ENCODE measurements at regions not wholly inside any gene's neighbourhood (a gene's known extent, or its start where the extent isn't known, plus 50 kb on each side); places are given as distances from the start of the nearest gene placed in this dataset.

DNA sequence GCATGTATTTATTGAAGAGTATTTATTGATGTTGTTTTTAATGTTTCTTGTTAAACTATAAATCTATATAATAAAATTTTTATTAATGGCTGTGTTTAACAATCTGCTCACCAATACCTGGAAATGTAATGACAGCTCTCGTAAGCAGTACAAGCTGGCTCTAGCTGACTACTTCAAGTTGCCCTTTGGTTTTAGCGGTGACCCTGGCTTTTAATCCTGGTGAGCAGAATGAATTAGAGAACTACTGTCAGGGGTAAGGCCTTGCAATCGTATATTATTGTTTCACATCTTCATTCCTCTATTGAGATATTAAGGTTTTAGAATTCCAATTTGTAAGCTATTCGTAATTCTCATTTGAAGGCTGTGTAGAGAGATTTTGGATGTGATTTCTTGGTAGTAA is 372.2 kb downstream of the METTL15 start:
- Histone ChIP-seq H3K9me3 (no peaks in the 10 kb centered on the region), H3K4me3 (ENCODE audit: low read depth, low read length) (no peak overlapping the region), H3K27me3 (no peaks in the 10 kb centered on the region), H3K36me3 (no peaks in the 10 kb centered on the region), H3K4me1 (no peaks in the 10 kb centered on the region)
- TF ChIP-seq, protein P1, sequence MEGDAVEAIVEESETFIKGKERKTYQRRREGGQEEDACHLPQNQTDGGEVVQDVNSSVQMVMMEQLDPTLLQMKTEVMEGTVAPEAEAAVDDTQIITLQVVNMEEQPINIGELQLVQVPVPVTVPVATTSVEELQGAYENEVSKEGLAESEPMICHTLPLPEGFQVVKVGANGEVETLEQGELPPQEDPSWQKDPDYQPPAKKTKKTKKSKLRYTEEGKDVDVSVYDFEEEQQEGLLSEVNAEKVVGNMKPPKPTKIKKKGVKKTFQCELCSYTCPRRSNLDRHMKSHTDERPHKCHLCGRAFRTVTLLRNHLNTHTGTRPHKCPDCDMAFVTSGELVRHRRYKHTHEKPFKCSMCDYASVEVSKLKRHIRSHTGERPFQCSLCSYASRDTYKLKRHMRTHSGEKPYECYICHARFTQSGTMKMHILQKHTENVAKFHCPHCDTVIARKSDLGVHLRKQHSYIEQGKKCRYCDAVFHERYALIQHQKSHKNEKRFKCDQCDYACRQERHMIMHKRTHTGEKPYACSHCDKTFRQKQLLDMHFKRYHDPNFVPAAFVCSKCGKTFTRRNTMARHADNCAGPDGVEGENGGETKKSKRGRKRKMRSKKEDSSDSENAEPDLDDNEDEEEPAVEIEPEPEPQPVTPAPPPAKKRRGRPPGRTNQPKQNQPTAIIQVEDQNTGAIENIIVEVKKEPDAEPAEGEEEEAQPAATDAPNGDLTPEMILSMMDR (IDR thresholded peaks at IDR 0.05; ENCODE audit: low read depth, low read length), result no peak
- DNase-seq, result no peak

DNA sequence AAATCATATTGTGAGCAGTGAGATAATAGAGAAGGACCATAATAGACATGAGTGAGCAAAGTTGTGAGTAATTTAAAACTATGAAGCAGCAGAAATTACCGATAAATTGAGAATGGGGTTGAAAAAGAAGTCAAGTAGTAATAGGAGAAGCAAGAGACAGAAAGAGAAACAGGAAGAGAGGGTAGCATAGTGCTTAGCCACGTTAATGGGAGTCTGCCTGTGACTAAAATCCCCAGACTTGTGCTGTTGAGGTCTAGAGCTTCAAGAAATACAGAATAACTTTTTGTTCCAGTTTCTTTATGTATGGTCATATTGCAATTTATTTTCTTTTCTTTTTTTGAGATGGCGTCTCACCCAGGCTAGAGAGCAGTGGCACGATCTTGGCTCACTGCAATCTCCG is 368.7 kb downstream of the METTL15 start:
- Histone ChIP-seq H3K9me3 (no peaks in the 10 kb centered on the region), H3K4me1 (no peaks in the 10 kb centered on the region), H3K36me3 (no peaks in the 10 kb centered on the region), H3K27me3 (no peaks in the 10 kb centered on the region), H3K4me3 (ENCODE audit: low read depth, low read length) (no peak overlapping the region)
- no peak for DNase-seq
- TF ChIP-seq, protein P1 (IDR thresholded peaks at IDR 0.05; ENCODE audit: low read depth, low read length), result no peak

DNA sequence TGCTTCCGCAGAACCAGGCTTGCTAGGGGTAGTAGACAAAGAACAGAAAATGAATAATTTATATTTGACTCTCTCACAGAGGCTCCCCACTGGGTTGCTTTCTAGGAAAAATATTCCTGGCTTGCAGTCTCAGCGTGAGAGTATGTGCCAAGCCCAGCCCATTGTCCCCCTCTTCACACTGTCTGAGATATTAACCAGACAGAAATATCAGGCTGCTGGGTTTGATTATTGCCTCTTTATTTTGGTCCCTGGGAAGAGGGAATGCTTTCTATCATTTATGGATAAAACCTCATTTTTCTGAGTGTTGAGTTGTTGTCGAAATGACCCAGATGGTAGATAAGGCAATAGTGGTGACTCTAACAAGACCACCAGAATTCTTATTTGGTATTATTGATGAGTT is 367.9 kb downstream of the METTL15 start:
- no peak for DNase-seq
- H3K4me3 ChIP-seq (ENCODE audit: low read depth, low read length), result no peak overlapping the region
- H3K36me3 ChIP-seq, result no peaks in the 10 kb centered on the region
- H3K27me3 ChIP-seq, result no peaks in the 10 kb centered on the region
- H3K9me3 ChIP-seq, result no peaks in the 10 kb centered on the region
- H3K4me1 ChIP-seq, result no peaks in the 10 kb centered on the region
- TF ChIP-seq, protein P1 (IDR thresholded peaks at IDR 0.05; ENCODE audit: low read depth, low read length), result no peak

DNA sequence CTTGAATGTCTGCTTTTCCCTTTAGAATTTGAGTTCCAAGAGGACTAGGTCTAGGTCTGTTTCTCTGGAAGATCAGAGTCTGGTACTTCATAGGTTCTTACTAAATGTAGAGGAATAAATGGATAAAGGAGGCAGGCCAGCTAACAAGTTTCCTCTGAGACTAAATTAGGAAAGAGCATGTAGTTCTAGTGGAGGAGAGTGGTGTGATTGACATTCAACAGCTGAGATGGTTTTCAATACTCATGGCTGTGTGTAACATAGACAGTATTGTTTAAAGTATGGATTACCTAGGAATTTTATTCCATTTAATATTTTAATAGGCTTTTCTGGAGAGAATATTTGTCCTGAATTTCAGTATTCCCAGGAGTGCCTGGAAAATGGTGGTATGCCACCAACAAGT is 364.7 kb downstream of the METTL15 start:
- H3K9me3 ChIP-seq, result no peaks in the 10 kb centered on the region
- H3K36me3 ChIP-seq, result no peaks in the 10 kb centered on the region
- no peaks in the 10 kb centered on the region for H3K4me1 ChIP-seq
- TF ChIP-seq, protein P1 (IDR thresholded peaks at IDR 0.05; ENCODE audit: low read depth, low read length), result no peak
- no peaks in the 10 kb centered on the region for H3K27me3 ChIP-seq
- DNase-seq, result no peak
- no peak overlapping the region for H3K4me3 ChIP-seq (ENCODE audit: low read depth, low read length)

DNA sequence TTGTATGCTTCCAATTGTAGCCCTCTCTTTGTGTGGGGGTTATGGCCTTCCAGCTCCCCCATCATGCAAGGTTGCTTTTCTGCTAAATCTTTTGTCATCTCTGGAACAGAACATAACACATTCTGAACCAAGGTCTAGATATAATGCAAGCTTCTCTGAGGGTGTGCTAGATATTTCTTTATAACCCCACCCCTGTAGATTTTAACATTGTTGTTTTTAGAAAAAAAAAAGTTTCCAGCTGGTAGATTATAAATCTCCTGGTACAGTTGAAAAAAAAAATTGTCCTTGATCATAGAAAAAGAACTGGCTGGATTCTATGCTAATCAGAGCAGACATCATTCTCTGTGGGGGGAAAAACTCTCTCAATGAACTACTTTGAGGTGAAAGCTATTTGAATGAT is 363.3 kb downstream of the METTL15 start:
- DNase-seq, result no peak
- H3K36me3 ChIP-seq, result no peaks in the 10 kb centered on the region
- H3K27me3 ChIP-seq, result no peaks in the 10 kb centered on the region
- no peaks in the 10 kb centered on the region for H3K4me1 ChIP-seq
- TF ChIP-seq, protein P1 (IDR thresholded peaks at IDR 0.05; ENCODE audit: low read depth, low read length), result no peak
- H3K4me3 ChIP-seq (ENCODE audit: low read depth, low read length), result no peak overlapping the region
- no peaks in the 10 kb centered on the region for H3K9me3 ChIP-seq

DNA sequence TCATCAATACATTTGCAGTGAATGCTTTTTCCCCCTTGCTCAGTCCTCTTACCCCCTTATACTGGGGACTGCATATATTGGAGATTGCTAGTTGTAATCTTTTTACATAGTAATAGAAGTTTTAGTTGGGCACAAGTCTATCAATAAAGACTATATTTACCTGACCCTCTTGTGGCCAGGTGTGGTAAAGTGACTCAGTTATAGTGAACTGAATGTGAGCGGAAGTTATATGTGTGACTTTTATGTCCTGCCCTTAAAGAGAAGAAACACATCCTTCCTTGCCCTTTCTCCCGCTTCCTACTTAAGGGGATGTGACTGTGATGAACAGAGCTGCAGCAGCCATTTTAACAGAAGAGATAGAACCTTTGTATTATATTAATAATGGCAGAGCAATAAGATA is 362.0 kb downstream of the METTL15 start:
- H3K27me3 ChIP-seq, result no peaks in the 10 kb centered on the region
- no peak overlapping the region for H3K4me3 ChIP-seq (ENCODE audit: low read depth, low read length)
- no peaks in the 10 kb centered on the region for H3K9me3 ChIP-seq
- H3K36me3 ChIP-seq, result no peaks in the 10 kb centered on the region
- no peaks in the 10 kb centered on the region for H3K4me1 ChIP-seq
- no peak for DNase-seq
- TF ChIP-seq, protein P1 (IDR thresholded peaks at IDR 0.05; ENCODE audit: low read depth, low read length), result no peak

Measured in BE2C (cell line).